Left hindlimb (tissue), 1 donor: ENCODE measurements at regions not wholly inside any gene's neighbourhood (a gene's known extent, or its start where the extent isn't known, plus 50 kb on each side); places are given as distances from the start of the nearest gene placed in this dataset.

Experiments used
- DNase-seq: peaks from one replicate; pipeline ENCODE4 v3.0.0-alpha.2; 2018

GRCh38 chr7:116310141-116310540 lies 99.8 kb downstream of the TES start:
- no peak for DNase-seq

- DNase-seq = no peak
Measured at GRCh38 chr7:116311259-116311658, 100.9 kb downstream of the TES start.

- DNase-seq = no peak
Measured at GRCh38 chr7:116311816-116312471, 101.6 kb downstream of the TES start.

DNA sequence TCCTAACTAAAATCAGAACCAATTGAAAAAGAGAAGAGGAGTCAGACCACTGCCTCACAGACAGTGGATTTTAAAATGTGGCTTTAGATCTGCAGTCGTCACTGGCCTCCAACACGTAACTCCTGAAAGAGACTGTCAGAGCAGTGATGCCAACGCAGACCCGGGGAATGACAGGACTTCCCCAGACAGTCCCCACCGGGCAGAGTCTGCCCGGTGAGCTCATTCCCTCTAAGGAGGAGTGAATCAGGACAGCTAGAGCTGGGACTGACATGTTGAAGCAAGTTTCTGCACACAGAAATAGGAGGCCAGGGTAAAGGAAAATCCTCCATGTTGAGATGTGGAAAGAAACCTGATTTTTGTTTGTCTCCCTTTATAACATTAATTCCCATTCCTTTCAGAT lies 105.0 kb downstream of the TES start:
- DNase-seq = no peak

DNA sequence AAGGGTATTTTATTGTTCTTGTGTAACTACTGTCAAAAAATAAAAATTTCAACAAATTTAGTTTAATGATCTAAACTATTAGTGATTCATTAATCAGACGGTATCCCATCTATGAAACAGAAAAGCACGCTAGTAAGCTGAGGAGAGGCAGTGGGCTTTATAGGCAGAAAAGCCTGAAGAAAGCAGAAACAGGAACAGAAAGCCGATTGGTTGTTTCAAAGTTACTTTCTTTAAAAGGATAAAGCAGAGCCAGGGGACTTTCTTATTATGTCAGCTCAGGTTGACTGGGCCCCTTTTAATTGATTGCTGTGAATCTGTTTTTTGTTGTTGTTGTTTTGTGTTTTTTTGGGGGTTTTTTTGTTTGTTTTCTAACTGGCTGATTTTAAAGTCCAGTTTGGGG lies 105.5 kb downstream of the TES start:
- no peak for DNase-seq

DNA sequence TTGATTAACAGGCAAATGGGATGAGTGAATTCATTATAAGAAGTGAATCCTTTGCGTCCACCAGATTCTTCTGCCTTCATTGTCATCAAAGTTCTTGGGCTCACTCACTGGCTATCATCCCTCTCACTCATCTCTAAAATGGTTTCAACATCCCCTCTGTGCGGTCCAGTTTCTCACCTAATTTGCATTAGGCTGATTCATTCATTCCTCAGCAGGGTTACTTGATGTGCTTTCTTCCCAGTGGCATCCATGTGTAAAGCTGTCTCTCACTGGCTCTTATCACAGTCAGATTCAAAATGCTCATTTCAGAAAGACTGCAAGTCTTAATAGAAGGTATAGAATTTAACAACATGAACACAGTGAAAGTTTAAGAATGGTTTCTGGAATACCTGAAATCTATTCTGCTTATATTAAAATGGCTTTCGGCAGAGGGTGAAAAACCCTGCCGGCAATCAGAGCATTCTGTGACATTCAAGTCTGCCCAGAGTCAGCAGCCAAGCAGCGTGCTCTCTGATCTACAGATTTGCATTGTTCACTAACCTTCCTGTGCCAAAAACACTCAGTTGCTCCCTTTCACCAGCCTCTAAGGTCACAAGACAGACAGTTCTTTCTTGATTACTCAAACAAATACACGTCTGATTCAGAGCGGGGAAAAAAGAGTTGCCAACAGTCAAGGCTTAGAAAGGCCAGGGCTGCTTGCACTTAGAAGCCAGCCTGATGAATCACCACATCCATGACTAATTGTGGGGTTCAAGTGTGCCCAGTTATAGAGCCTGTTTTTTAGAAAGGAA lies 106.7 kb downstream of the TES start:
- DNase-seq = no peak

- DNase-seq = no peak
Measured at GRCh38 chr7:116317907-116318306, 107.6 kb downstream of the TES start.

- no peak for DNase-seq
Measured at GRCh38 chr7:116322541-116322940, 112.2 kb downstream of the TES start.

- no peak for DNase-seq
Measured at GRCh38 chr7:116324582-116324981, 114.2 kb downstream of the TES start.

DNA sequence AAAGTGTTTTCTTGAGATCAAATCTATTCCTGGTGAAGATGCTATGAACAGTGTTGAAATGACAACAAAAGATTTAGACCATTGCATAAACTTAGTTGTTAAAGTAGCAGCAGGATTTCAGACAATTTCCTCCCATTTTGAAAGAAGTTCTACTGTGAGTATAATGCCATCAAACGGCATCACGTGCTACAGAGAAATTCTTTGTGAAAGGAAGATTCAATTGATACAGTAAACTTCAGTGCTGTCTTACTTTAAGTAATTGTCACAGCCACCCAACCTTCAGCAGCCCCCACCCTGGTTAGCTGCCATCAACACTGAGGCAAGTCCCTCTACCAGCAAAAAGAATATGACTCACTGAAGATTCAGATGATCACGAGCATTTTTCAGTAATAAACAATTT lies 115.2 kb downstream of the TES start:
- DNase-seq = no peak

DNA sequence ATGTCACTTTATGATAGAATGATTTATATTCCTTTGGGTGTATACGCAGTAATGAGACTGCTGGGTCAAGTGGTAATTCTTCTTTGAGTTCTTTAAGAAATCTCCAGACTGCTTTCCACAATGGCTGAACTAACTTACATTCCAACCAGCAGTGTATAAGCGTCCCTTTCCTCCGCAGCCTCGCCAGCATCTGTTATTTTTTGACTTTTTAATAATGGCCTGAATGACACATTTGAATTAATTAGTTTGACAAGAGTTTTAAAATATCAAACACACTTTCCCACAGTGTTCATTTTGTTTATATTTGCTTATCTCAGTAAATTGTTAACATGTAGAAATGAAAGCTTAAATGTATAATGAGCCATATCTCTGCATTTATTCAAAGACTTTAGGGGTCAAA lies 116.8 kb downstream of the TES start:
- no peak for DNase-seq

GRCh38 chr7:116327752-116328151 lies 117.4 kb downstream of the TES start:
- DNase-seq = no peak

DNA sequence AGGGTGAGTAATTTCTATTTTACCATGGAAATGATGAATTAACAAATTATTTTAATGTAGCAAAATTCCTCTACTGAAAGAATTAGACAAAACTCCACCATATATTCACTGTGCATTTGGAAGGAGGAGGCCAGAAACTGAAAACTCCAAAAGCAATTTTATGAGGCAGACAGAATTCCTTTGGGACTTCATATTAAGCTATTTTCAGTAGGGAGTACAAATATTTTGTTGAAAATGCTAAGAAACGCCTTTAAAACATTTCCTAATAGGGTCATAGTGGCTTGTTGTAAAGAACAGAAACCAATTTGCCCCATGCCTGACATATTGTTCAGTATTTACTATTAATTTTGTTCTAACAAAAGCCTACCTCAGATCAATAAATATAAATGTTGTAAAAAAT lies 117.8 kb downstream of the TES start:
- no peak for DNase-seq

GRCh38 chr7:116329686-116330503 lies 119.6 kb downstream of the TES start:
- DNase-seq = no peak

GRCh38 chr7:116331020-116331419 lies 120.7 kb downstream of the TES start:
- no peak for DNase-seq

GRCh38 chr7:116332766-116333165 lies 122.4 kb downstream of the TES start:
- DNase-seq = no peak

DNA sequence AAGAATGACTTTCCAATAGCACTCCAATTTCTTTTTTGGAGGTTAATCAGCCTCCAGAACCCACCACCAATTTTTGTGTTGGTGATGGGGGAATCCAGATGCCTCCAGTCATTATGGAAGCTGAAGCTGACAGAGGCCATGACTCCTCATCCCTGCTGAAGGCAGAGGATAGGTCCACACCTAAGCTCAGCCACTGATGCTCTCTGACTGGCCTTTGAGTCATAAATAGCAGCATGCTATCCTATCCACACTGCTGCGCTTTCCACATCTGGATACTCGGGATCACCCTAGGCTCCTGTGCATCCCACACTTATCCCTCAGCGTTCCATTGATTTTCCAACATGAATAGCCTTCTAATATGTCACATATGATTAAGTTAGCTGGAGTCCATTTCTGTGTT lies 124.2 kb downstream of the TES start:
- no peak for DNase-seq

DNA sequence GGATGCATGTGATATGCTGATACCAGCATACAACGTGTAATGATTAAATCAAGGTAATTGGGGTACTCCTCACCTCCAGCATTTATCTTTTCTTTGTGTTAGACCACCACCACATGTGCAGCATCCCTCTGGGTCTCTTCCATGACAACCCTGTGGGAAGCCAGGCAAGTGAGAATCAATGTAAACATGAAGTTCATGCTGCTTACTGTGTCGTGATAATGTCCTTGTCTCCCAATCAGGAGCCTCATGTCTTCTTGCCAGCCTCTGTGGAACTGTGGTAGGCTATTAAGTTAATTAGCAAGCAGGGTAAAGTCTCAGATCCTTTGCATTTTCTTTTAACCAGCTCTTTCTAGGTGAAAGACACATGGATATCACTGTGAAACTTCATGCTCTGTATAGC lies 126.7 kb downstream of the TES start:
- no peak for DNase-seq

DNA sequence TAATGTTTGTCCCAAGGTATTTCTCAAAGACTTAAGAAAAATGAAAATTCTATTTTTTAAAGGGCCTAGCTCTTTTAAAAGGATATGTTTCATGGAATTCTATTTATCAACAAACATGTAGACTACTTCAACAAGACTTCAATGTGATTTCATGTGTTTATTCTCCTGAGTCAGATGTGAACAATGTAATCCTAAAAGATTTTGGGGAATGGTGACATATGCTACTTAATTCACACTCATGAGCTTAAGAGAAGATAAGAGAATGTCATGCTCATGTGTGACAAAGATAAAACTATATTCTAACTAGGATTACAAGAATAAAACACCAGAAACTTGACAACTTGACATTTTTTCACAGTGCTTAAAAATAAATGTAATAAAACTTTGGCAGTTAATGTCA lies 127.5 kb downstream of the TES start:
- no peak for DNase-seq

DNA sequence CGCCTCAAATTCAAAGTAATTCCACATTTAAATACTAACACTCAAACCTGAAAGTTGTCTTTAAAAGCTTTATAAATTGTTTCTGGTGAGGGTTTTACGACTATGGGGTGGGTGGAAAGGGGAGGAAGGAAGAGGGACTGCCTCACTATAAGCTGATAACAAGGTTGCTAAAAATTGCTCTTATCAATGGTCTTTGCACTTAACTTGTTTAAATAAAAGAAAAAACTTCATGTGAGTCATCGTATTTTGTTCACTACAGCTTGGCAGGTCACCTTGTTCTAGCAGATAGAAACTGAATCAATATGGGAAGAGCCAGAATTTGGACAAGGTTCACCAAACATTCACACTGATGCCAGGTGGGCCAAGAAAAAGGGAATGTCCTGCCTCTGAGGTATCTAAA lies 129.2 kb downstream of the TES start:
- no peak for DNase-seq

- DNase-seq = no peak
Measured at GRCh38 chr7:116340201-116340847, 130.0 kb downstream of the TES start.

- DNase-seq = no peak
Measured at GRCh38 chr7:116340943-116341907, 130.9 kb downstream of the TES start.
